H1 (cell line): ENCODE measurements at regions not wholly inside any gene's neighbourhood (a gene's known extent, or its start where the extent isn't known, plus 50 kb on each side); places are given as distances from the start of the nearest gene placed in this dataset.

ENCODE experiments used
- CTCF ChIA-PET: fragments of 300-600 bp; sonication (Branson Sonifier 250); formaldehyde crosslinking; loops from one replicate; lab custom pipeline; 2021; ENCODE audit not compliant: partially characterized antibody; lab: Charles Lee
- POLR2A ChIA-PET: fragments of 300-600 bp; sonication (Branson Sonifier 250); formaldehyde crosslinking; loops from one replicate; lab custom pipeline; 2021; ENCODE audit warnings: inconsistent platforms; ENCODE audit not compliant: partially characterized antibody; lab: Charles Lee
- DNase-seq, 2 experiments: peaks; one replicate each; pipeline versions ENCODE4 v3.0.0 to v3.0.0-alpha.2; 2010 to 2022; ENCODE audit warnings: low spot score in 2 of 2, low read depth in 1 of 2, mixed read lengths in 1 of 2
- FAIRE-seq: peaks from 2 replicates; lab custom pipeline; 2011; peaks lifted over from hg19 to GRCh38; lab: Jason Lieb, UNC
- H2AFZ ChIP-seq: 2 replicates; pipeline ENCODE4 v1.8.1; 2012; ENCODE audit warnings: low read length, inconsistent platforms
- H2AK5ac ChIP-seq: 2 replicates; pipeline ENCODE4 v1.6.1; 2013; ENCODE audit warnings: low read depth, low read length
- H2BK120ac ChIP-seq: replicated peaks from 2 replicates; pipeline ENCODE3; 2013; ENCODE audit warnings: low read depth, low read length, inconsistent platforms
- H2BK12ac ChIP-seq: 2 replicates; pipeline ENCODE4 v1.6.1; 2013; ENCODE audit warnings: low read depth, low read length
- H2BK15ac ChIP-seq: 2 replicates; pipeline ENCODE4 v1.6.1; 2013; ENCODE audit warnings: low read length
- H2BK20ac ChIP-seq: 2 replicates; pipeline ENCODE4 v1.6.1; 2013; ENCODE audit warnings: low read length
- H2BK5ac ChIP-seq: 2 replicates; pipeline ENCODE4 v1.6.1; 2013; ENCODE audit warnings: low read depth, low read length
- H3K14ac ChIP-seq: 2 replicates; pipeline ENCODE4 v1.6.1; 2013; ENCODE audit warnings: inconsistent platforms; ENCODE audit not compliant: insufficient read length
- H3K18ac ChIP-seq: 2 replicates; pipeline ENCODE4 v1.6.1; 2013; ENCODE audit warnings: low read length; ENCODE audit errors: extremely low read depth
- H3K23ac ChIP-seq: 2 replicates; pipeline ENCODE4 v1.6.1; 2013; ENCODE audit warnings: inconsistent platforms; ENCODE audit not compliant: insufficient read length
- H3K23me2 ChIP-seq: 2 replicates; pipeline ENCODE4 v1.6.1; 2013; ENCODE audit warnings: low read depth, low read length
- H3K27ac ChIP-seq: 2 replicates; pipeline ENCODE4 v1.6.1; 2011; ENCODE audit warnings: low read depth, low read length, inconsistent platforms
- H3K27me3 ChIP-seq, 4 experiments: replicated peaks in 1 of 4; 1 replicate in 1 of 4; 2 replicates in 3 of 4; pipeline versions ENCODE4 v1.6.1 to v1.8.1; 2011 to 2013; ENCODE audit warnings: low read length in 3 of 4, mild to moderate bottlenecking in 3 of 4, inconsistent platforms in 2 of 4, mixed read lengths in 2 of 4, moderate library complexity in 1 of 4; ENCODE audit not compliant: control insufficient read depth in 3 of 4, insufficient read depth in 3 of 4; ENCODE audit errors: extremely low read depth in 1 of 4
- H3K36me3 ChIP-seq, 4 experiments: 2 replicates each; pipeline versions ENCODE4 v1.6.1 to v1.8.1; 2011 to 2013; ENCODE audit warnings: mild to moderate bottlenecking in 4 of 4, low read length in 3 of 4, moderate library complexity in 2 of 4, control low read depth in 1 of 4, inconsistent platforms in 1 of 4; ENCODE audit not compliant: insufficient read depth in 4 of 4, control insufficient read depth in 2 of 4
- H3K4ac ChIP-seq: replicated peaks from 2 replicates; pipeline ENCODE3; 2013; ENCODE audit warnings: low read length, low read depth, mixed read lengths, inconsistent platforms; ENCODE audit not compliant: insufficient read length
- H3K4me1 ChIP-seq, 4 experiments: replicated peaks in 1 of 4; 1 replicate in 1 of 4; 2 replicates in 3 of 4; pipeline versions ENCODE4 v1.6.1 to v1.8.1; 2011 to 2013; ENCODE audit warnings: low read length in 3 of 4, inconsistent platforms in 2 of 4, mixed read lengths in 1 of 4; ENCODE audit not compliant: insufficient read depth in 4 of 4, control insufficient read depth in 3 of 4
- H3K4me2 ChIP-seq, 2 experiments: 2 replicates each; pipeline versions ENCODE4 v1.6.1 to v1.8.1; 2011 to 2013; ENCODE audit warnings: low read depth in 2 of 2, low read length in 2 of 2, control low read depth in 1 of 2, inconsistent platforms in 1 of 2, mild to moderate bottlenecking in 1 of 2; ENCODE audit not compliant: insufficient read depth in 1 of 2
- H3K4me3 ChIP-seq, 4 experiments: fragments of 200-600, 300-600 bp in 1 of 4; sonication (generic), shearing (Covaris generic), sonication (Bioruptor Twin) in 1 of 4; 2 replicates each; pipeline versions ENCODE4 v1.5.1 to v1.8.1; 2011 to 2016; ENCODE audit warnings: low read length in 4 of 4, low read depth in 3 of 4, control low read depth in 2 of 4, inconsistent platforms in 2 of 4, mild to moderate bottlenecking in 2 of 4, mixed read lengths in 1 of 4, moderate library complexity in 1 of 4; ENCODE audit not compliant: insufficient read depth in 2 of 4; ENCODE audit errors: extremely low read depth in 1 of 4
- H3K56ac ChIP-seq: replicated peaks from 2 replicates; pipeline ENCODE3; 2013; ENCODE audit warnings: low read depth, mild to moderate bottlenecking, mixed read lengths, low read length, inconsistent platforms; ENCODE audit not compliant: insufficient read length
- H3K79me1 ChIP-seq: 2 replicates; pipeline ENCODE4 v1.6.1; 2013; ENCODE audit warnings: low read depth, low read length, control low read depth
- H3K79me2 ChIP-seq, 2 experiments: 2 replicates each; pipeline versions ENCODE4 v1.6.1 to v1.8.1; 2012 to 2013; ENCODE audit warnings: low read length in 2 of 2, mild to moderate bottlenecking in 2 of 2, inconsistent platforms in 1 of 2; ENCODE audit not compliant: insufficient read depth in 2 of 2, control insufficient read depth in 1 of 2
- H3K9ac ChIP-seq, 4 experiments: replicated peaks in 1 of 4; 1 replicate in 1 of 4; 2 replicates in 3 of 4; pipeline versions ENCODE4 v1.6.1 to v1.8.1; 2011 to 2013; ENCODE audit warnings: low read depth in 3 of 4, low read length in 3 of 4, control low read depth in 2 of 4, mild to moderate bottlenecking in 2 of 4, moderate library complexity in 2 of 4, inconsistent platforms in 1 of 4; ENCODE audit errors: extremely low read depth in 1 of 4
- H3K9me3 ChIP-seq, 2 experiments: 2 replicates each; pipeline versions ENCODE4 v1.6.1 to v1.8.1; 2012 to 2013; ENCODE audit warnings: mild to moderate bottlenecking in 2 of 2, moderate library complexity in 2 of 2, control low read depth in 1 of 2, inconsistent platforms in 1 of 2, low read depth in 1 of 2, low read length in 1 of 2, mixed read lengths in 1 of 2; ENCODE audit not compliant: insufficient read depth in 2 of 2
- H4K20me1 ChIP-seq, 2 experiments: replicated peaks in 1 of 2; 2 replicates each; pipeline versions ENCODE3 to v1.8.1; 2011 to 2013; ENCODE audit warnings: inconsistent platforms in 2 of 2, low read length in 2 of 2, mild to moderate bottlenecking in 1 of 2; ENCODE audit not compliant: insufficient read depth in 2 of 2, control insufficient read depth in 1 of 2
- H4K5ac ChIP-seq: 2 replicates; pipeline ENCODE4 v1.6.1; 2013; ENCODE audit warnings: low read length, low read depth, mixed read lengths, inconsistent platforms; ENCODE audit not compliant: insufficient read length
- H4K8ac ChIP-seq: 2 replicates; pipeline ENCODE4 v1.8.0; 2013; ENCODE audit warnings: mild to moderate bottlenecking, moderate library complexity, low read length, inconsistent platforms; ENCODE audit not compliant: insufficient read depth; ENCODE audit errors: extremely low read depth
- H4K91ac ChIP-seq: replicated peaks from 2 replicates; pipeline ENCODE3; 2013; ENCODE audit warnings: low read length, mixed read lengths, inconsistent platforms; ENCODE audit not compliant: insufficient read length
- ATF2 ChIP-seq: IDR thresholded peaks from 2 replicates; pipeline ENCODE4 v1.6.1; 2012; ENCODE audit warnings: low read length, inconsistent platforms
- CBX5 ChIP-seq: fragments of 300-800, 300-1000 bp; sonication (generic); IDR thresholded peaks from 2 replicates; pipeline ENCODE4 v1.7.1; 2016; ENCODE audit warnings: antibody characterized with exemption, low read length, low read depth
- CHD1 ChIP-seq: IDR thresholded peaks from 2 replicates; pipeline ENCODE4 v1.6.1; 2012; ENCODE audit warnings: low read depth, low read length, improper control_type of control experiment
- FOSL1 ChIP-seq: IDR thresholded peaks from 2 replicates; pipeline ENCODE4 v1.6.1; 2011; ENCODE audit warnings: mild to moderate bottlenecking, low read depth, low read length, moderate library complexity; ENCODE audit not compliant: insufficient read depth
- MAFK ChIP-seq: IDR thresholded peaks from 2 replicates; pipeline ENCODE4 v1.6.1; 2012; ENCODE audit warnings: low read depth, mild to moderate bottlenecking, improper control_type of control experiment, low read length
- MAX ChIP-seq: IDR thresholded peaks from 2 replicates; pipeline ENCODE4 v1.6.1; 2012; ENCODE audit warnings: inconsistent platforms
- NANOG ChIP-seq: IDR thresholded peaks from 2 replicates; pipeline ENCODE4 v1.6.1; 2011; ENCODE audit warnings: low read length, low read depth, mild to moderate bottlenecking, inconsistent platforms; ENCODE audit not compliant: insufficient read depth, poor library complexity, severe bottlenecking
- POU5F1 ChIP-seq: IDR thresholded peaks from 2 replicates; pipeline ENCODE4 v1.6.1; 2011; ENCODE audit warnings: low read depth, mild to moderate bottlenecking, low read length, moderate library complexity
- SP1 ChIP-seq: IDR thresholded peaks from 2 replicates; pipeline ENCODE4 v1.6.1; 2011; ENCODE audit warnings: low read depth, low read length
- SRF ChIP-seq: IDR thresholded peaks from 2 replicates; pipeline ENCODE4 v1.6.1; 2011; ENCODE audit warnings: mild to moderate bottlenecking, low read depth, low read length, moderate library complexity
- TAF1 ChIP-seq: IDR thresholded peaks from 2 replicates; pipeline ENCODE4 v1.6.1; 2011; ENCODE audit warnings: mild to moderate bottlenecking, low read depth, low read length
- TEAD4 ChIP-seq: IDR thresholded peaks from 2 replicates; pipeline ENCODE4 v1.6.1; 2012; ENCODE audit warnings: low read depth, low read length, inconsistent platforms, mixed read lengths
- WGBS, 2 experiments: shearing (Covaris generic) in 1 of 2; methylation state at CpG; one replicate each; pipeline versions ENCODE4 v1.1.6 to v1.1.7; 2013 to 2015; ENCODE audit warnings: low lambda C conversion rate in 2 of 2, mixed read lengths in 2 of 2, inconsistent platforms in 1 of 2, low coverage in 1 of 2, missing lambda C conversion rate in 1 of 2; ENCODE audit not compliant: insufficient replicate concordance in 2 of 2, insufficient coverage in 1 of 2, insufficient read length in 1 of 2; ENCODE audit errors: extremely low coverage in 1 of 2, missing lambda C conversion rate in 1 of 2; 5-methylcytosine and 5-hydroxymethylcytosine counted together

- H3K27ac ChIP-seq: no peak overlapping the region
- H2BK12ac ChIP-seq: no peak overlapping the region
- H2AFZ ChIP-seq: 0 out of 2 replicates have a peak overlapping the region, but pooled peaks have one; percentile 83
- ChIA-PET CTCF (interaction anchor here (1.1 to 1.5 kb wide), 3 partner anchors 9 to 152 kb away, joined by 3 to 5 read pairs (median 3); no protein-coding TSS in a partner anchor), POLR2A (interaction anchor here (1.7 kb wide), 1 partner anchor 106 kb away, joined by 5 read pairs; no protein-coding TSS in a partner anchor)
- FAIRE-seq (no peak), DNase-seq (no peak)
- H4K91ac ChIP-seq: no peak overlapping the region
- H2BK120ac ChIP-seq: no peak overlapping the region
- H3K14ac ChIP-seq: no peak overlapping the region
- H3K36me3 ChIP-seq: no peaks in the 10 kb centered on the region
- H3K9ac ChIP-seq: no peak overlapping the region
- H4K8ac ChIP-seq: no peak overlapping the region
- 0 out of 4 replicates have a peak, but pooled peaks cover 0 to 4% of the 10 kb centered on the region in 2 experiments for H3K9me3 ChIP-seq
- no peak overlapping the region for H3K18ac ChIP-seq
- H2BK15ac ChIP-seq: no peak overlapping the region
- WGBS, 2 experiments: 86% methylated on average over 5 of the region's 5 CpGs; no CpG with 5 or more reads in 1 of the 2 experiments
- no peak overlapping the region for H3K4me2 ChIP-seq
- no peaks in the 10 kb centered on the region for H3K23me2 ChIP-seq
- H3K4me3 ChIP-seq: no peak overlapping the region
- no peaks in the 10 kb centered on the region for H3K27me3 ChIP-seq
- no peak overlapping the region for H3K4ac ChIP-seq
- no peak overlapping the region for H2BK20ac ChIP-seq
- no peaks in the 10 kb centered on the region for H3K79me1 ChIP-seq
- H3K4me1 ChIP-seq: no peaks in the 10 kb centered on the region
- no peak overlapping the region for H4K5ac ChIP-seq
- no peak overlapping the region for H2BK5ac ChIP-seq
- H4K20me1 ChIP-seq: no peaks in the 10 kb centered on the region
- no peaks in the 10 kb centered on the region for H3K79me2 ChIP-seq
- H2AK5ac ChIP-seq: no peak overlapping the region
- H3K56ac ChIP-seq: no peak overlapping the region
- no peak overlapping the region for H3K23ac ChIP-seq
- TF ChIP-seq POU5F1 (no peak), TAF1 (no peak), NANOG (no peak), CBX5 (no peak), FOSL1 (no peak), SRF (no peak), MAX (no peak), ATF2 (no peak), SP1 (no peak), TEAD4 (no peak), MAFK (no peak), CHD1 (no peak)
These were observed 86.2 kb upstream of the SIAH1 start for GRCh38 chr16:48471435-48471834.
